IMR-90 (cell line): ENCODE measurements at regions not wholly inside any gene's neighbourhood (a gene's known extent, or its start where the extent isn't known, plus 50 kb on each side); places are given as distances from the start of the nearest gene placed in this dataset.

Experiments
- FOS ChIP-seq: fragments of 150-350 bp; IDR thresholded peaks from 2 replicates; pipeline ENCODE4 v1.6.1; 2016; ENCODE audit warnings: low read depth, low read length
- POLR2A ChIP-seq: IDR thresholded peaks from 2 replicates; pipeline ENCODE4 v1.6.1; 2012; ENCODE audit warnings: mild to moderate bottlenecking, low read depth, low read length
- RAD21 ChIP-seq: IDR thresholded peaks from 2 replicates; pipeline ENCODE4 v1.6.1; 2012; ENCODE audit warnings: low read length, improper control_type of control experiment
- RFX5 ChIP-seq: IDR thresholded peaks from 2 replicates; pipeline ENCODE4 v1.8.0; 2012; ENCODE audit warnings: low read depth, mild to moderate bottlenecking, low read length, moderate library complexity
- TF ChIP-seq, protein P1 (sequence below): fragments of 150-350 bp; IDR thresholded peaks from 2 replicates; pipeline ENCODE4 v1.6.1; 2017; ENCODE audit warnings: mild to moderate bottlenecking, antibody characterized with exemption, low read length, low read depth
- TF ChIP-seq, protein P2 (sequence below): conservative IDR thresholded peaks from 2 replicates; pipeline ENCODE4 v1.5.1; 2012; ENCODE audit warnings: mild to moderate bottlenecking, low read depth, low read length, improper control_type of control experiment
- TF ChIP-seq, protein P3 (sequence below): fragments of 150-350 bp; IDR thresholded peaks from 2 replicates; pipeline ENCODE4 v1.6.1; 2016; ENCODE audit warnings: low read depth, mild to moderate bottlenecking, low read length, moderate library complexity, borderline replicate concordance

DNA sequence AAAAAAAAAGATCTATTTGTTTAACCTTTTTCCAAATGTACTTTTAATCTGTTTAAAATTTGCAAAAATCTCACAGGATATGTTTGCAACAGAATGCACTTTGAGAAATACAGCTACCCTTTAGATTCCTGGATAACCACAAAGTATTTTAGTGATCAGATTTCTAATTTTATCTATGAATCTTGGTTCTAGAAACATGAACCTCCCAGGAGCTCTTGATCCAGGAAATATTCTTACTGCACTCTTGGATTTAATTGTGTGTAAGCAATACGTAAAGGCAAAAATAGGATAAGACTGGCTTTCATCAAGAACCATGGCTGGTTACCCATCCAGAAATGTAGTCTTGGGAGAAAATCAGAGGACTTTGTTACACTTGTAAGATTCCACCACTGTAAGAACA is 1581.8 kb upstream of the WWC1 start:
- no peak for TF ChIP-seq RFX5
- TF ChIP-seq FOS = no peak
- TF ChIP-seq POLR2A = no peak
- TF ChIP-seq, protein P1, sequence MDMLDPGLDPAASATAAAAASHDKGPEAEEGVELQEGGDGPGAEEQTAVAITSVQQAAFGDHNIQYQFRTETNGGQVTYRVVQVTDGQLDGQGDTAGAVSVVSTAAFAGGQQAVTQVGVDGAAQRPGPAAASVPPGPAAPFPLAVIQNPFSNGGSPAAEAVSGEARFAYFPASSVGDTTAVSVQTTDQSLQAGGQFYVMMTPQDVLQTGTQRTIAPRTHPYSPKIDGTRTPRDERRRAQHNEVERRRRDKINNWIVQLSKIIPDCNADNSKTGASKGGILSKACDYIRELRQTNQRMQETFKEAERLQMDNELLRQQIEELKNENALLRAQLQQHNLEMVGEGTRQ = no peak
- TF ChIP-seq, protein P2, sequence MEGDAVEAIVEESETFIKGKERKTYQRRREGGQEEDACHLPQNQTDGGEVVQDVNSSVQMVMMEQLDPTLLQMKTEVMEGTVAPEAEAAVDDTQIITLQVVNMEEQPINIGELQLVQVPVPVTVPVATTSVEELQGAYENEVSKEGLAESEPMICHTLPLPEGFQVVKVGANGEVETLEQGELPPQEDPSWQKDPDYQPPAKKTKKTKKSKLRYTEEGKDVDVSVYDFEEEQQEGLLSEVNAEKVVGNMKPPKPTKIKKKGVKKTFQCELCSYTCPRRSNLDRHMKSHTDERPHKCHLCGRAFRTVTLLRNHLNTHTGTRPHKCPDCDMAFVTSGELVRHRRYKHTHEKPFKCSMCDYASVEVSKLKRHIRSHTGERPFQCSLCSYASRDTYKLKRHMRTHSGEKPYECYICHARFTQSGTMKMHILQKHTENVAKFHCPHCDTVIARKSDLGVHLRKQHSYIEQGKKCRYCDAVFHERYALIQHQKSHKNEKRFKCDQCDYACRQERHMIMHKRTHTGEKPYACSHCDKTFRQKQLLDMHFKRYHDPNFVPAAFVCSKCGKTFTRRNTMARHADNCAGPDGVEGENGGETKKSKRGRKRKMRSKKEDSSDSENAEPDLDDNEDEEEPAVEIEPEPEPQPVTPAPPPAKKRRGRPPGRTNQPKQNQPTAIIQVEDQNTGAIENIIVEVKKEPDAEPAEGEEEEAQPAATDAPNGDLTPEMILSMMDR = no peak
- TF ChIP-seq, protein P3, sequence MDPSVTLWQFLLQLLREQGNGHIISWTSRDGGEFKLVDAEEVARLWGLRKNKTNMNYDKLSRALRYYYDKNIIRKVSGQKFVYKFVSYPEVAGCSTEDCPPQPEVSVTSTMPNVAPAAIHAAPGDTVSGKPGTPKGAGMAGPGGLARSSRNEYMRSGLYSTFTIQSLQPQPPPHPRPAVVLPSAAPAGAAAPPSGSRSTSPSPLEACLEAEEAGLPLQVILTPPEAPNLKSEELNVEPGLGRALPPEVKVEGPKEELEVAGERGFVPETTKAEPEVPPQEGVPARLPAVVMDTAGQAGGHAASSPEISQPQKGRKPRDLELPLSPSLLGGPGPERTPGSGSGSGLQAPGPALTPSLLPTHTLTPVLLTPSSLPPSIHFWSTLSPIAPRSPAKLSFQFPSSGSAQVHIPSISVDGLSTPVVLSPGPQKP = no peak
- no peak for TF ChIP-seq RAD21
